ENCODE measurements at regions not wholly inside any gene's neighbourhood (a gene's known extent, or its start where the extent isn't known, plus 50 kb on each side); places are given as distances from the start of the nearest gene placed in this dataset.
A peak's percentile ranks its signal among the peaks of the same experiment; 100 is the strongest.

DNA sequence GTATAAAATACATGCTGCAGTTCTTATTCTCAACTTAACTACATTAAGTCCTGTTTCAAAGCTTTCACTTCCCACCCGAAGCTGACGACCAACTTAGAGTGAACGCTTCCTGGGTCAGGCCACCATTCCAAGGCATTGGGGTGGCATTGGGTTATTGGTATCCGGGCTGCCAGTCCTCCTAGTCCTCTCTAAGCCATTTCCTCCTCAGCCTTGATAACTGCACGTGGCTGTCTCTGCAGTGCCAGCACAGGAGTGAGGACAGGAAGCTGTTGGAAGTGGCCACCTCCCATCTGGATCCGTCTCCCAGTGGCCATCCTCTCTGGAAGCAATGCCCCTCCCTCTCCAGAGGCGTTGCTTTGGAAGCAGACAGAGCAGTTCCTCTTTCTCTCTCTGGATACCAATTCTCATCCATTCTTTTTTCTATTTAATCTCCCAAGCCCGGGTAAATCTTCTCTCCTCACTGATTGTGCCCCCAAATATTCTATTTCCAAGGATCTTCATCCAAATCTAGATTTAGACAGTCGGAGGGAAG lies 354.7 kb downstream of the EIPR1 start:
- DNase-seq = peak in 1 of 3 donors; percentile 23

DNA sequence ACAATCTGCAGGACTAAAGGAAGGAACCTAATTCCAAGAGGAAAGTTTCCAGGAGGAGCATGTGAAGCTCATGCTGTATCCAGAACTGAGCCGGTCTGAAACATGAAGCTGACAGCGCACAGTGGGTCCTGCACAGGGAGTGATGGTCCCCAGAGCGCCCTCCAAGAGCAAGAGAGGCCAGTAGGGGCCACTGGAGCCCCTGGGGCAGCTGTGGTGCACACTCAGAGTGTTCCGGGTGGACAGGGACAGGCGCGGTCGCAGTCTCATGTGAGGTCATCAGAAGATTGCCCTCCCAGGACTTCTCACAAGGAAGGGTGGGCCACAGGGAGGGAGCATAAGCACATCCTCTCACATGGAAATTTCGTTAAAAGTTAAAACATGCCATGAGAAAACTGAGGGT lies 355.9 kb downstream of the EIPR1 start:
- no peak for TF ChIP-seq CTCF (IDR thresholded peaks at IDR 0.05)
- TF ChIP-seq POLR2A (IDR thresholded peaks at IDR 0.05) = no peak
- no peak overlapping the region for H3K4me3 ChIP-seq
- no peaks in the 10 kb centered on the region for H3K36me3 ChIP-seq
- no peaks in the 10 kb centered on the region for H3K27me3 ChIP-seq
- H3K4me1 ChIP-seq = no peaks in the 10 kb centered on the region
- intact Hi-C loops (cut with DNase I) = no loop called here
- DNase-seq (peak in 1 of 3 donors; percentile 26), ATAC-seq (peak in 1 of 4 donors; percentile 20)
- H3K27ac ChIP-seq = no peak overlapping the region
- H3K9me3 ChIP-seq = no peaks in the 10 kb centered on the region
- 59% methylated on average over 6 of the region's 8 CpGs for WGBS (ENCODE audit: insufficient coverage, low coverage, low lambda C conversion rate, missing lambda C conversion rate)

More for the DNA sequence above, 354.7 kb downstream of the EIPR1 start:
- WGBS (ENCODE audit: insufficient coverage, low coverage, low lambda C conversion rate, missing lambda C conversion rate) = 45% methylated on average over 6 of the region's 9 CpGs
- Histone ChIP-seq H3K9me3 (no peaks in the 10 kb centered on the region), H3K4me3 (no peak overlapping the region), H3K27me3 (no peaks in the 10 kb centered on the region), H3K4me1 (no peaks in the 10 kb centered on the region), H3K36me3 (no peaks in the 10 kb centered on the region), H3K27ac (no peak overlapping the region)
- no peak for ATAC-seq
- intact Hi-C loops (cut with DNase I) = no loop called here
- TF ChIP-seq POLR2A (IDR thresholded peaks at IDR 0.05) (no peak), CTCF (IDR thresholded peaks at IDR 0.05) (no peak)

DNA sequence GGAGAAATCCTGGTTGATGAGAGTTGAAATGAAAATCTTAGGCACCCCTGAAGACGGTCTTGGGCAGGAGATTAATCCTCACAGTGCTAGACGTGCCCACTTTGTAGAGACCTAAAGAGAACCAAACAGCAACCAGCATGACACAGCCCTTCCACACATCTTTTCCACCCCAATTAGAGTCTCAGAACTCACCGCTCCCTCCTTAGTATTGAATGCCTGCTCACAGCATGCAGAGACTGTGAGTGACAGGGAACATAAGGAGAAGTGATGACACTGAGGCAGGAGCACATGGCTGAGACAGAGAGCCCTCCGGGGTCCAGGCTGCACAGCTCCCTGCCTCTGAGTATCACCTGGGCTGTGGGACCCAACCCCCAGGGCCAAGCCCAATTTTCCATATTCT lies 367.6 kb downstream of the EIPR1 start:
- H3K27me3 ChIP-seq = no peaks in the 10 kb centered on the region
- no peak overlapping the region for H3K27ac ChIP-seq
- H3K9me3 ChIP-seq = no peaks in the 10 kb centered on the region
- no peak for TF ChIP-seq POLR2A (IDR thresholded peaks at IDR 0.05)
- no peak for TF ChIP-seq CTCF (IDR thresholded peaks at IDR 0.05)
- 52% methylated on average over 2 of the region's 4 CpGs for WGBS (ENCODE audit: insufficient coverage, low coverage, low lambda C conversion rate, missing lambda C conversion rate)
- H3K4me3 ChIP-seq = no peak overlapping the region
- H3K36me3 ChIP-seq = no peaks in the 10 kb centered on the region
- DNase-seq (no peak), ATAC-seq (no peak)
- intact Hi-C loops (cut with DNase I) = no loop called here
- no peaks in the 10 kb centered on the region for H3K4me1 ChIP-seq

DNA sequence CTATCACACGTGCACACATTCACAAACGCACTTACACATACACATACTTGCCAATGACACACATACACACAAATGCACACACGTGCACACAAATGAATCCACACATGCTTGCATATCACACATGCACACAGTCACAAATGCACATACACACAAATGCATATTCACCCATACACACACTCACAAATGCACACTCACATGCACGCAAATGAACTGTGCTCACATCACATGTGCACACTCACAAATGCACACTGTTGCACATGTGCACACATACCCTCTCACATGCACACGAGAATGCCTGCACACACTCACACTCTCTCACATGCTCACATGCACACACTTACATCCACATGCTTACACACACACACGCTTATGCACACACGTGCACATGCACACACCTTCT lies 368.1 kb downstream of the EIPR1 start:
- intact Hi-C loops (cut with DNase I) = no loop called here
- no peak overlapping the region for H3K4me3 ChIP-seq
- TF ChIP-seq POLR2A (IDR thresholded peaks at IDR 0.05) (no peak), CTCF (IDR thresholded peaks at IDR 0.05) (no peak)
- DNase-seq (no peak), ATAC-seq (no peak)
- H3K27me3 ChIP-seq = no peaks in the 10 kb centered on the region
- no peaks in the 10 kb centered on the region for H3K9me3 ChIP-seq
- no peaks in the 10 kb centered on the region for H3K4me1 ChIP-seq
- no peak overlapping the region for H3K27ac ChIP-seq
- WGBS (ENCODE audit: insufficient coverage, low coverage, low lambda C conversion rate, missing lambda C conversion rate) = 59% methylated on average over 5 of the region's 7 CpGs
- no peaks in the 10 kb centered on the region for H3K36me3 ChIP-seq

GRCh38 chr2:3009005-3009404 lies 368.6 kb downstream of the EIPR1 start:
- H3K36me3 ChIP-seq = no peaks in the 10 kb centered on the region
- DNase-seq (no peak), ATAC-seq (no peak)
- no peaks in the 10 kb centered on the region for H3K4me1 ChIP-seq
- TF ChIP-seq CTCF (IDR thresholded peaks at IDR 0.05) (no peak), POLR2A (IDR thresholded peaks at IDR 0.05) (no peak)
- intact Hi-C loops (cut with DNase I) = no loop called here
- no peaks in the 10 kb centered on the region for H3K9me3 ChIP-seq
- H3K27ac ChIP-seq = no peak overlapping the region
- 25% methylated on average over 6 of the region's 8 CpGs for WGBS (ENCODE audit: insufficient coverage, low coverage, low lambda C conversion rate, missing lambda C conversion rate)
- H3K4me3 ChIP-seq = no peak overlapping the region
- no peaks in the 10 kb centered on the region for H3K27me3 ChIP-seq

All from right lobe of liver (tissue), 6 donors.